Muscle of back (tissue), 3 donors: ENCODE measurements at regions not wholly inside any gene's neighbourhood (a gene's known extent, or its start where the extent isn't known, plus 50 kb on each side); places are given as distances from the start of the nearest gene placed in this dataset.
A peak's percentile ranks its signal among the peaks of the same experiment; 100 is the strongest.
"Not testable (repeated sequence)": the region's sequence is repeated elsewhere in the genome, so short reads cannot be mapped to it uniquely, and the experiment has no call there.

Experiments
- DNase-seq, 3 donors: peaks; one replicate each; pipeline versions ENCODE4 v3.0.0 to v3.0.0-alpha.2; 2013

DNA sequence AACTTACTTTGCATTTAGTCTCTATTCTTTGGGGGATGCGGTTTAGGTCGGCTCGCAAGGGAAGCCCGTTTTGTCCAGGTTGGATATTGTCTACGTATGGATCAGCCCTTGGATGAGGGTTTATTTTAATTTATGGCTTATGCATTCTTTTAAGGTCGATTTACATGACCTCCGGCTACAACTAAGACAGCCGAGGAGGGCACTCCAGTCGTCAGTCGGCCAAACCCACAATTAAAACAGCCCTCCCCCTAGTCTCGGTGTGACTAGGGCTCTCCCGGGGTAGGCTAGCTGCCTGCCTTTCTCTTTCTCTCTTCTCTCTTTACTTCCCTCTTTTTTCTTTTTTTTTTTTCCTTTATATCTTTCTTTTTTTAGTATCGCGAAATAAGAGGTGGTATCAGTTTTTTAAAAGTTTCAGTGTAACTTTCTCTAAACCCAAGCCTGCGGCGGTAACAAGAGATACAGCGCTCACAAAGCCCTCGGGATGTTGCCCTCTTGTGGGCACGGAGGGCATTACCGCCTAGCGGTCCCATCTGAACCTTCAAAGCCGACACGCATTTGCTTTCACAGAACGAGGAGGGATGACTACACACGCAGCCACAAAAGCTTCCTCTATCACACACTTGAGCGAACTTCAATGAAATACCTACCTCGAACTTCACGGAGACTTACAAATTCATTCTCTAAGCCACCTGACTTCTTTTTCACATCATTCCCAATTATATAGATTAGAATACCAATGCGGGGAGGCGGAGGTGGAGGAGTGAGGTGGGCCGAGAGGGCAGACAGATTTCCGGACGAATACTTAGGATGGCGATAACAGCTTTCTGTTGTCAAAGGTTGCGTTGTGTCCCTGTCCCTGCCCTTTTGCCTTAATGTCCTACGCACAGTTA lies 132.3 kb upstream of the C11orf58 start:
- peak; percentile 92 to 96 (median 94) for DNase-seq

DNA sequence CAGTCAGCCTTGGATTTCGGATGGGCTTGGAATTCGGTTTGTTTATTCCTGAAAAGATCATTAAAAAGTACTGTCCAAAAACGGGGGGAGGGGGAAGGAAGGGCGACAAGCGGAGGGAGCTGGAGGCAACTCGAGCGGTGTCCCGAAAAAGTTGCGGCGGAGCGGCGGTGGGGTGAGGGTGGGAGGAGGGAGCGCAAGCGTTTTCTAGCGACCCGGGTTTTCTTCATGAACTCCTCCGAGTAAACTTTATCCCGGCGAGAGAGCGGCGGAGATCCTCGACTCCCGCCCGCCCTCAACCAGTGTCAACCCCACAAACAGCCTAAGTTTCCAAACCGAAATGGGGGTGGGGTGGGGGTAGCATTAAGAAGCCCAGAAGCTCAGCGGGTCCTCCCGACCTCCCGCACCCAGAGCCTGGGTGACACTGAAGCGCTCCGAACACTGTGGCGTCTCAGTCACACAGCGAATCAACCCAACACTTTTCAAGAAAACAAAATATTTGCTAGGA lies 133.0 kb upstream of the C11orf58 start:
- DNase-seq: peak; percentile 45 to 82 (median 54)

DNA sequence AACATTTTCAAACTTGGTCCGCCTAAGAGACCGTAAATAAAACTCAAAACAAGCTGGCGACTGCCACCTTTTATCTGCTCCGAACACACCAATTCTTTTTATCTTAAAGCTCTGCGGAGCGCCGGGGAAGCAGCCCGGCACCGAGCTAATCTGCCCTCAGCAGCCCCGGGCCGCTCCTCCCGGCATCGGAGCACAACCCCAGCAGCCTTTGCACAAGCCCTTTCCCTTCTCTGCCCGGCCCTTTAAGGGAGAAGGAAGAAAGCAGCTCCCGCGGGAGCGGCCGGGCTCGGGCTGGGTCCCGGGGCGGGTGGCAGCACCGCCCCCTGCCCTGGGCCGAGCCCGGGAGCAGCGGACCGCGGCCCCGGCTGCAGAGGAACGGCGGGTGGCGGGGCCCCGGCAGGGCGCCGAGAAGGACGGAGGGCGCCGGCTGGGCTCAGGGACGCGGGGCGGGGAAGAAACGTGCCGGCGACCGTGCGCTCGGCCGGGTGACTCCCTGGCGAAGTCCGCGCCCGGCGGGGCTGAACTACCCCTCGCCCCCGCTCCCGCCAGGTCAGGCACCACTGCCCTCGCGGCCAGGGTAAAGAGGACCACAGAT lies 133.6 kb upstream of the C11orf58 start:
- peak in 1 of 3 donors; percentile 42 for DNase-seq

DNA sequence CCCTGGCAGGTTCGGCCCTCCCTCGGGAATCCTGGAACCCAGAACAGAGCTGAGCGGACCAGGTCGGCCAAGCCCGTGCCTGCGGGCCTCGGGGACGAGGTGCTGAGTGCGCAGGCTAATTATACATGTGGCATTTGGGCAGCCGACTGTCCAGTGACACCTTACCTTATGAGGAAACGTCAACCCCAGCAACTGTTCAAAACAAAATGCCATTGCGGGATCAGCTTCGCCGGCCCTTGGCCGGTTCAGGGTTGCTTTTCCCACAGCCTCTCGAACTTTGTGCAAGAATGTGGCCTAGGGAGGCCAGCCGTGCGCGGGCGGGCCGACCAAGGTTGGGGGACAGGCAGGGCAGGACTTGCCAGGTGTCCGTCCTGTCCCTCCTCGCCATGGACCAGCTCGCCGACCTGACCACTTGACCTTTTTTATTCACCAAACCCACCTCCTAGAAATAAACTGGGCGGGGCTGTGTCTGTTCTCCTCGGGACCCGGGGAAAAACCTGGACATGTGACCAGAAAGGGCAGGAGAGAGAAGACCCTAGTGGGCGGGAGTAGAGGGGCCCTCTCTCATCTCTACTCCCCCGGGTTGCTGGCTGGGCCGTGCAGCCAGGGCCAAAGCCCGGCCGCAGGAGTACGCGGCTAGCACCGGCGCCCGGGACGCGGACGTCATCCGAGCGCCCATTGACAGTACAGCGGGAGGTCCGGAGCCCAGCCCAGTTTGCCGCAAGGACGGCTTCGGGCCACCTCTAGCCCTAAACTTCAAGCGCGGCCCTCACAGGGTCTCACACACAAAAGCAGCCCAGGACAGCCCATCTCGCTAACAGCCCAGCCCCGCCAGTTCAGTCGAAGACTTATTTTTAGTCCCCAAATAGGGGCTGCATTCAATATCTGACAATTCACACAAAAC lies 134.3 kb upstream of the C11orf58 start:
- DNase-seq: peak; percentile 49 to 77 (median 58)

DNA sequence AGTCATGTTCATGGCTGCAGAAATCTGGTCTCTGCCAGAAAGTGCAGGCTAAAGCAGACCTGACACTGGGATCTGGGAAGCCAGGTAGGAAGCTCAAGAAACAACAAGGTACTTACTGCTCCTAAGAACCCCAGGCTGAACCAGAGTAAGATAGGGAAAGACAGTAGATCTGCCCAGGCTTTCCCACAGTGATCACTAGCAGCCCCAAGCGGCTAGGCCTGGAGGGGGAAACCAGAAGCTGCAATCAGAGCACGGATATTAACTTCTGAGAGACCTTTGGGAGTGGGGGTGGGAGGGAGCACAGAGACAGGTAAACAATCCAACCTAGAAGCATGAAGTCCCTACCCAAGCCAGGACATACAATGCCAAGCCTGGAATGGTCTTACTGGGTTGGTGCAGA lies 135.2 kb upstream of the C11orf58 start:
- DNase-seq: peak in 1 of 3 donors; percentile 30

DNA sequence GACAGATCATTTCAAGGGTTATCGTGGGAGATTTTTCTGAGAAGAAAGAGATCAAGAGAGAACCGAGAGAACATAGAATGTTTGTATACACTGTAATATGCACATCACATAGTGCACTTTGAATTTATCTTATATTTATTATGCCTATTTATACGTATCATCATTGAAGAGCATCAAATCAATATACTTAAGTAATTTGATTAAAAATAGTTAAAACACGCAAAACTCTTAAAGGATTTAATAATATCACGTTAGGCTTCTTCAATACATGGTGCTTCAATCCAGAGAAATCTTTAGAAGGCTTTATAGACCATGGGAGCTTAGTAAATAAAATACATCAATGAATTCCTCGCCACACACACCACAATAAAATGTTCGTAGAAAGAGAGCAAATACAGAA lies 139.5 kb upstream of the C11orf58 start:
- DNase-seq: no peak

DNA sequence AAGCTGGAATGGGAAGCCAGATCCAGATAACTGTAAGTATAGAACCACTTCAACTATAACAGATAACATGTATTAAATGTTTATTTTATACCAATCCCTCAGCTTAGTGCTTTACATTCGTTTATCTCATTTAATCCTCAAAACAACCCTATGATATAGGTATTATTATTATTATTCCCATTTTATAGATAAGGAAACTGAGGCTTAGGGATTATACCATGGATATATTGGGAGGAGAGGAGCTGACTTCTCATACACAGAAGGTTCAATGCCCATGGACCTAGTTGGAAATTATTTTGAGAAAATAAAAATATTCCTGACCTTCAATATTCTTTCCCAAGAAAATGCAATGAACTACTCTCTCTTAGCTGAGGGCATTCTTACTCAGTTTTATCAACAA lies 140.4 kb upstream of the C11orf58 start:
- DNase-seq: no peak

DNA sequence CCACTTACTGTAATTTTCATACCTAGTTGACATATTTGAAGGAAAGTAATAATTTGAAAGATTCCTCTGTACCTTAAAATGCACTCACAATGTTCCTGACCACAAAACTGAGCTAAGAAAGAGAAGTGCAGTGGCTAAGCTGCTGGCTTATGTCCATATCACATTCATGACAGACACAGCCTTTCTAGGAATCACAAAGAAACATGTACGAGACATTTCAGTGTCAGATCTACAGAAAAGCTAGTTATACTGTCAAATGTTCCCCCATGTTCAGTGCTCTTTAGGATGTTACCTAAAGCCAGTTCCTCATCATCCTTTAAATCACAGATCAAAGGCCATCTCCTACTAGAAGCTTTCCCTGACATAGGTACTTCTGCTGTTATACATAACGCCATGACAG lies 142.2 kb upstream of the C11orf58 start:
- DNase-seq: no peak

DNA sequence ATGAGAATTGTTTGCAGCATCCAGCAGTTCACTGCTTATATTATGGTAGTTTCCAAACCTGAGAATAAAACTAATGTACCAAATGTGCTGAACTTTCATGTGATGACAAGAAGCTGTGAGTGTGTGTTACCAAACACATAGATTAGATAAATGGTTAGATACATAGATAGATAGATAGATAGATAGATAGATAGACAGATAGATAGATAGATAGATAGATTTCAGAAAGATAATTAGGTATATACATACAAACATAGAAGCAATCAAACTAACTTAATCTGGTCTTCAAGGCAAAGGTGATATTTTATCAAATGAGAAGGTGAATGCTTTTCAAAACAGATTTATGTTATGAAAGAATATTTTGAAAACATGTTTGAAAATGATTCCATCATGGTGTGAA lies 147.3 kb upstream of the C11orf58 start:
- DNase-seq: no peak

DNA sequence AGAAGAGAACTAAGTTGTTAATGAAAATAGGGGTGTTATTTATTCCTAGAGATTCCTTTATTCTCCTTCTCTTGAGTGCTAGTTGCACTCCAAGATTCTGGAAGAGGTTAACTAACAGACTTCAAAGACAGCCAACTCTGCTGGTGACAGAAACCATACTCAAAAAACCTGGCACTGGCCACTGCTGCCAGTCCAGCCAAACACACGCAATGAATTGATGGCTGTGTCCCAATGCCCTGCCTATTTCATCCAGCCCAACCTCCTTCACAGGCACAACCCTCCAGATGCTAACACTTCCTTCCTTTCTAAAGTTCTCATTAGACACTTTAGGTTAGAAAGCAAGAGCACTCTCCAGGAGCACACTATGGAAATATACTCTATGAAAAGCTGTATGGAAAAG lies 150.8 kb upstream of the C11orf58 start:
- DNase-seq: no peak

DNA sequence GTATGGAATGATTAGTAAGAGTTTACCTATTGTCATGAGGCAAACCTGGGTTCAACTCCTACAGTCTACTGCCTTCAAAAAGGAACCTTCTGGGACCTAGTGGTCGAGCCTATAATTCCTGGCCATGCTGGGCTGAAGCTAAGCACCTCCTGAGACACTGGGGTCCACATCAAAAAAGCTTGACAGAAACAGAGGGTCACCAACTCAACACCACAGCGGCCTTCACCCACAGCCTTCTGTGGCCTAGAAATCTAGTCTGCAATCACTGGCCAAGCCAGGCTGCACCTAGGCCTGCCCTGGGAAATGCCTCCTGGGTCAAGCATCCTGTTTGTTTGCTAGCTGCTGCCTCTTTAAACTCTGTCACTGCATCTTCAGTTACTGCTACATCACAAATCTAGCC lies 153.9 kb upstream of the C11orf58 start:
- no peak for DNase-seq

DNA sequence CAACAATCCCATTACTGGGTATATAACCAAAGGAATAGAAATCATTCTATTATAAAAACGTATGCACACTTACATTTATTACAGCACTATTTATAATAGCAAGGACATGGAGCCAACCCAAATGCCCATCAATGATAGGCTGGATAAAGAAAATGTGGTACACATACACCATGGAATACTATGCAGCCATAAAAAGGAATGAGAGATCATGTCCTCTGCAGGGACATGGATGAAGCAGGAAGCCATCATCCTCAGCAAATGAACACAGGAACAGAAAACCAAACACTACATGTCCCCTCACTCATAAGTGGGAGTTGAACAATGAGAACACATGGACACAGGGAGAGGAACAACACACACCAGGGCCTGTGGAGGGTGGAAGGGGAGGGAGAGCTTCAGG lies 157.4 kb upstream of the C11orf58 start:
- not testable (repeated sequence) for DNase-seq

DNA sequence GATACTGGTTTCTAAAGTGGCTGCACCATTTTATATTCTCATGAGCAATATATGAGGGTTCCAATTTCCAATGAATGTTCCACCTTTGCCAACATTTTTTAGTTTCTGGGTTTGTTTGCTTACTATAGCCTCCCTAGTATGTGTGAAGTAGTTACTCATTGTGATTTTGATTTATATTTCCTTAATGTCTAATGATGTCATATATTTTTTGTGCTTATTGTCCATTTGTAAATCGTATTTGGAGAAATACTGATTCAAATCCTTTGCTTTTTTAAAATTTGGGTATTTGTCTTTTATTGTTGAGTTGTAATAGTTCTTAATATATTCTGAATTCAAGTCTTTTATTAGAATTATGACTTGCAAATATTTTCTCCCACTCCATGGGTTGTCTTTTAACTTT lies 161.0 kb upstream of the C11orf58 start:
- no peak for DNase-seq

DNA sequence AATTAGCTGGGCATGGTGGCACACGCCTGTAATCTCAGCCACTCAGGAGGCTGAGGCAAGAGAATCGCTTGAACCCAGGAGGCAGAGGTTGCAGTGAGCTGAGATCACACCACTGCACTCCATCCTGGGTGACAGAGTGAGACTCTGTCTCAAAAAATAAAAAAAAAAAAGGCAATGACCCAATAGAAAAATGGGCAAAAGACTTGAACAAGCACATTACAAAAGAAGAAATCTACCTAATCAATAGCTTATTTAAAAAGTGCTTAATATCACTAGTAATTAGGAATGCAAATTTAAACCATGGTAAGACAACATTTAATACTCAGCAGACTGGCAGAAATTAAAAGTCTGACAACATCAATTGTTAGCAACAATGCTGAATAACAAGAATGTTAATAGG lies 163.6 kb upstream of the C11orf58 start:
- DNase-seq: not testable (repeated sequence)

DNA sequence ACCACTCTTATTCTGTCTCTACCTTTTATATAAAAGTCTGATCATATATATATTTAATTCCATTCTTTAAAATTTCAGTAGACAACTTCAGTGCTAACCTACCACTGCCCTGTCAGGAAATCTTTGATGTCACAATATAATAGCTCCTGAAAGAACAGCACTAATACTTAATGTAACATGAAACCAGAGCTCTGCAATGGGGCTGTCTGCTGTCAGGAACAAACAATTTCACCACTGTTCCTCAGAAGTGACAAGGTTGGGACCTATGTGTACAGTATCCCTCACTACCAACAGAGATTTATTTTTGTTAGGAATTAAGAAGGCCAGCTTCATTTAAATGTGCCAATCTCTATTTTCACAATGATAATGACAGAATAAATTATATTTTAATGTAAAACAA lies 165.5 kb upstream of the C11orf58 start:
- no peak for DNase-seq

DNA sequence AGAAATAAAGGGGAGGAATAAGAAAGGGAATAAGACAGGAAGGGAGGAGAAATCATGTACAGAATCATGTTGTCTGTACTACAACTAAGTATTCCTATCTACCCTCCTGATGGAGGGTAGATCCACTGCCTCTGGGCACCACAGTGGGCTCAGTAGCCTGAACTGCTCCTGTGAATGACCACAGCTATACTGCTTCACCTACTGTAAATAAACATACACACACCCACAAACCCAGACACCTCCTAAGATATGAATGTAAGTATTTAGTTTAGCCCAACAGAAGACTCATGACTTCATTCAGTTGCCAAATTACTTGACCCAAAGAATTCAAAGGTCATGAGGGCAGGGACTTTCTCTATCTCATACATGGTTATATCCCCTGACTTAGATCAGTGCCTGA lies 177.3 kb upstream of the C11orf58 start:
- DNase-seq: no peak

DNA sequence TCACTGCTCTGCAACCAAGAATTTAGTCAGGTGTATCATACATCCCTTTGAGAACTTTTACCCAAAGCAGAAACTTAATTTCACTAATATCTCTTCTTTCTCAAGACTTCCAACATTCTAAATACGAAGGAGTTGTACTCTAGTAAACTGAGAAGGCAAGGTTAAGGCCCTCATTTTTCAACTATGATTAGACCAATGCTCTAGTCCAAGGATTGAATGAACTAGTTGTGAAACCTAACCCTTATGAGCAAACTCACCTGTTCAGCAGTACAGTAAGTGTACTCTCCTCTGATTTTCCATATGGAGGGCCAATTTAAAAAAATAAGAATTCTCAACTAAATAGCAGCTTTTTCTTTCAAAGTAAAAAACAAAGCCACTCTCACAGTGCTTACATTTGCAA lies 180.0 kb upstream of the C11orf58 start:
- DNase-seq: no peak

DNA sequence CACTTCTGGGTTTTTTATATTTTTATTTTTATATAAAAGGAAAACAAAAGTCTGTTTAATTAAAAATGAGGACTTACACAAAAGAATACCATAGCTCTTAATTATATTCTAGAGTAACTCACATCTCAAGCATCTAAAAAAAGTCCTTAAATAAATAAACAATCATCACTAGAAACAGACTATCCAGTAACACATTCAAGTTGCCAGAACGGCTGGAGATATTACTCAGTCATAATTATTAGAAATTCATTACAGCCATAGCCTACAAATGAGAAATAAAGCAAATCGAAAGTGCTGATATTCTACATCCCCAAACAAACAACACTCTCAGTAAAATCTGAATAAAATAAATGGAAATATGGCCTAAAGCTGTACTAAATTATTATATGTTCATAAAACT lies 182.5 kb upstream of the C11orf58 start:
- DNase-seq: no peak

DNA sequence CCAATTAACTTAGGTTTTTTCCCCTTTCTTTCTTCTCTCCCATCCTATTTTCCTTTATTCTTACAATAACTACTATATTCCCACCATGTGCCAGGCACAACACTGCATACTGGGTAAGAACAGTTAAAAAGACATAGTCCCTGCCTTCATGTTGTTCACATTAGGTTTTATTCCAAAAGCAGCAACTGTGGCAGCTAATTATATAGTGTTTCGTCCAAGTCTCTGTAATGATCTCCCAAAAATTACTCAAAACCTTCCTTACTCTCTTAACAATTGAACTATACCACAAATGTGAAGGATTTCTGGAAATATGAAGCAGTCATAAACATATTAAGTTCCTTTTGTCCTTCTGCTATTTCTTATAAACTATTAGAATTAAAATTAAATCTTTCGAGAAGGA lies 184.1 kb upstream of the C11orf58 start:
- no peak for DNase-seq

DNA sequence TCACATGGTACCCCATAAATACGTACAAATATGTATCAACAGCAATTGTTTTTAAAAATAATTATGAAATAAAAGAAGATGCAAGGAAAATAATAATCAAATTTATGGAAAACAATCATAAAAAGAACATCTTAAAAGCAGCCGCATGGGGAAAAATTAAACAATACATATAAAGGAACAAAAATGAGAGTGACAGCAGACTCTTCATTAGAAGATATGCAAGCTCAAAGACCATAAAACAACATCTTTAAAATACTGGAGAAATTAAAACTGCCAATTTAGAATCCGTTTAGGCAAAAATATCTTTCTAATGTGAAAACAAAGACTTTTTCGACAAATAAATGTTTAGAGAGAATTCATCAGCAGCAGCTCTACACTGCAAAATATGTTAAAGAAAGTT lies 190.6 kb upstream of the C11orf58 start:
- DNase-seq: no peak

DNA sequence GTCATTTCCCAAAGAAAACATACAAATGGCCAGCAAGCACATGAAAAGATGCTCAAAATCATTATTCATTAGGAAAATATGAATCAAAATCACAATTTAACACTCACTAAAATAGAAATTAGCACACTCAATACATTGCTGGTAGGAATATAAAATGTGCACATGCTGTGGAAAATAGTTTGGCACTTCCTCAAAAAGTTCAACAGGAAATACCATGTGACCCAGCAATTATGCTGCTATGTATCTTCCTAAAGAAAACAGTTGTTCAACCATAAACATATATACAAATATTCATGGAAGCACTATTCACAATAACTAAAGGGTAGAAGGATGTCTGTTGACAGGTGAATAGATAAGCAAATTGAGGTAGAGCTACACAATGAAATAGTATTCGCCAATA lies 187.3 kb upstream of the SOX6 start:
- no peak for DNase-seq

DNA sequence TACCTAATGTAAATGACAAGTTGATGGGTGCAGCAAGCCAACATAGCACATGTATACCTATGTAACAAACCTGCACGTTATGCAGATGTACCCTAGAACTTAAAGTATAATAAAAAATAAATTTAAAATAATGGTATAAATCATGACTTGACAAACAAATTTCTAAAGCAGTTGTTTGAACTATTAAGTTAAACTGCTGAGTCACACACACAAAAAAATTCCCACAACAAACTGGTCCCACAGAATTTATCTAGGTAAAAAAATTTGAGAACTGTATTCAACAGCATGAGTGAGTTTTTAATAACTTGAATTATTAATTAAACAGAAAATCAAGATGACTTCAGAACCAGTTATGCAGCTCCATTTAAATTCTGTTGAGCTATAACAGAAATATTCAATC lies 186.0 kb upstream of the SOX6 start:
- no peak for DNase-seq
